Adipocyte (in vitro differentiated cells): ENCODE measurements at regions not wholly inside any gene's neighbourhood (a gene's known extent, or its start where the extent isn't known, plus 50 kb on each side); places are given as distances from the start of the nearest gene placed in this dataset.

Source experiments
- DNase-seq: peaks from one replicate; pipeline ENCODE4 v3.0.0-alpha.2; 2015; ENCODE audit warnings: low read depth
- H3K27me3 ChIP-seq: replicated peaks from 2 replicates; pipeline ENCODE4 v1.7.0; 2013; ENCODE audit warnings: mild to moderate bottlenecking, low read length, moderate library complexity; ENCODE audit not compliant: control insufficient read depth, insufficient read depth
- H3K36me3 ChIP-seq: 2 replicates; pipeline ENCODE4 v1.7.0; 2013; ENCODE audit warnings: low read length, mild to moderate bottlenecking, moderate library complexity; ENCODE audit not compliant: control insufficient read depth, insufficient read depth, severe bottlenecking
- H3K4me1 ChIP-seq: 2 replicates; pipeline ENCODE4 v1.7.0; 2013; ENCODE audit warnings: mild to moderate bottlenecking, low read length, moderate library complexity; ENCODE audit not compliant: control insufficient read depth, insufficient read depth
- H3K4me3 ChIP-seq: 2 replicates; pipeline ENCODE4 v1.7.0; 2013; ENCODE audit warnings: mild to moderate bottlenecking, low read length, moderate library complexity
- H3K9ac ChIP-seq: 2 replicates; pipeline ENCODE4 v1.7.0; 2013; ENCODE audit warnings: mild to moderate bottlenecking, low read length, moderate library complexity
- H3K9me3 ChIP-seq: 2 replicates; pipeline ENCODE4 v1.7.0; 2013; ENCODE audit warnings: mild to moderate bottlenecking, low read length, moderate library complexity; ENCODE audit not compliant: control insufficient read depth

GRCh38 chr10:7090529-7090928 lies 320.3 kb downstream of the SFMBT2 start:
- peaks cover 19% of the 10 kb centered on the region for H3K4me1 ChIP-seq
- no peak overlapping the region for H3K4me3 ChIP-seq
- DNase-seq, result no peak
- H3K9ac ChIP-seq, result no peak overlapping the region
- H3K27me3 ChIP-seq, result no peaks in the 10 kb centered on the region
- no peaks in the 10 kb centered on the region for H3K36me3 ChIP-seq
- no peaks in the 10 kb centered on the region for H3K9me3 ChIP-seq

DNA sequence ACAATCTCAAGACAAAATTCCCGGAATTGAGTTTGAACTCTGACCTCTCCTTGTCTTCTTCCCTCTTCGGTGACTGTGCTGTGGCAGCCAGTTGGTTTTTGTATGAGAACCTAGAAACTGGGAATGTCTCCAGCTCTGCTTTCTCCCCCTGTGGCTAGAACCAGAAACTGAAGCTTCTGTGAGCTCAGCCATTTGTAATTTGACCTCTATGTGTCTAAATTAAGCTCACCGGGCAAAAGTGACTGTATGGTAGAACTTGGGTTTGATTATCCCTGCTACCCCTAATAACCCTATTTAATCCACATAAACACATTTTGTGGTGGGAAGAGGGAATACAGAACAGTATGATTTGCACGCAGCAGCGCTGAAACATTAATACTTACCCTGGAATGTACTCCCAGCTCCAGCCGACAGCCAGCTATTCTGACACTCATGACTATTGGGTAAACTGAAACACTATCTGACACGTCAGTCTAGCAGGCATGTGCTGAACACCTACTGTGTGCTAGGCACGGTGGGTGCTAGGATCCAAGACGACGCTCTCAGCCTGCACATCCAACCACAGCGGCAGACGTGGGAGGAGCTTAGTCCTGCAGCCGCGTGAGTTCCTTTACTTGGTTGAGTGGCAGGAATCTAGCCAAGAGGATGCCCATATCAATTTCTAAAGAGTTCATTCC lies 324.8 kb downstream of the SFMBT2 start:
- peak; percentile 10 for DNase-seq
- Histone ChIP-seq H3K36me3 (no peaks in the 10 kb centered on the region), H3K4me1 (peaks cover 30% of the 10 kb centered on the region), H3K9me3 (no peaks in the 10 kb centered on the region), H3K9ac (no peak overlapping the region), H3K27me3 (peaks cover 1% of the 10 kb centered on the region), H3K4me3 (no peak overlapping the region)

GRCh38 chr10:7085147-7085912 lies 325.5 kb downstream of the SFMBT2 start:
- DNase-seq, result no peak
- Histone ChIP-seq H3K4me3 (no peak overlapping the region), H3K36me3 (no peaks in the 10 kb centered on the region), H3K9me3 (no peaks in the 10 kb centered on the region), H3K9ac (no peak overlapping the region), H3K4me1 (peaks cover 24% of the 10 kb centered on the region), H3K27me3 (peaks cover 8% of the 10 kb centered on the region)

- Histone ChIP-seq H3K27me3 (peaks cover 8% of the 10 kb centered on the region), H3K4me1 (peaks cover 21% of the 10 kb centered on the region), H3K9ac (no peak overlapping the region), H3K9me3 (no peaks in the 10 kb centered on the region), H3K36me3 (no peaks in the 10 kb centered on the region), H3K4me3 (no peak overlapping the region)
- no peak for DNase-seq
Observed at GRCh38 chr10:7084280-7085005, 326.4 kb downstream of the SFMBT2 start.

GRCh38 chr10:7082967-7083366 lies 327.9 kb downstream of the SFMBT2 start:
- H3K4me3 ChIP-seq, result no peak overlapping the region
- H3K36me3 ChIP-seq, result no peaks in the 10 kb centered on the region
- no peaks in the 10 kb centered on the region for H3K9me3 ChIP-seq
- peaks cover 8% of the 10 kb centered on the region for H3K27me3 ChIP-seq
- no peak for DNase-seq
- no peak overlapping the region for H3K9ac ChIP-seq
- peaks cover 21% of the 10 kb centered on the region for H3K4me1 ChIP-seq

GRCh38 chr10:7077880-7078279 lies 333.0 kb downstream of the SFMBT2 start:
- Histone ChIP-seq H3K9me3 (peaks cover 1% of the 10 kb centered on the region), H3K9ac (no peak overlapping the region), H3K27me3 (peaks cover 34% of the 10 kb centered on the region), H3K4me1 (peaks cover 4% of the 10 kb centered on the region), H3K36me3 (no peaks in the 10 kb centered on the region), H3K4me3 (no peak overlapping the region)
- DNase-seq, result no peak

DNA sequence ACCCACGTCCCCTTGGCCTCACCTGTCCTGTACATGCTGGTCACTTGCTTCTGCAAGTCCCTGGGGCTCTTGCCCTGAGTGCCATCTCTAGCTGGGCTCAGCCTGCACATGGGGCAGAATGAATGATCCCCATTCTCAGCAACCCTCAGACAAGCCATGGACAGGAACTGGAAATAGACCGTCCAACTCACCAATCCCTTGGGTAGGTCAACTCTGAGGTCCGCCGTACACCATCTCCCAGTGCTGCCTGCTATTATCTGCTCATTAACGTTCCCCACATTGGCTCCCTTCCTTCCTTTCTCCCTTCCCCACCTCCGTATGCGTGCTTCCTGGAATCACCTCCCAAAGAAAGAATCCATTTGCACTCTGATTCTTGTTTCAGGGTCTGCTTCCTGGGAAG lies 335.0 kb downstream of the SFMBT2 start:
- Histone ChIP-seq H3K27me3 (peaks cover 31% of the 10 kb centered on the region), H3K4me1 (no peaks in the 10 kb centered on the region), H3K9ac (no peak overlapping the region), H3K9me3 (peaks cover 9% of the 10 kb centered on the region), H3K36me3 (no peaks in the 10 kb centered on the region), H3K4me3 (no peak overlapping the region)
- DNase-seq, result no peak

- no peak overlapping the region for H3K4me3 ChIP-seq
- H3K36me3 ChIP-seq, result no peaks in the 10 kb centered on the region
- peaks cover 9% of the 10 kb centered on the region for H3K9me3 ChIP-seq
- H3K4me1 ChIP-seq, result no peaks in the 10 kb centered on the region
- no peak for DNase-seq
- peaks cover 26% of the 10 kb centered on the region for H3K27me3 ChIP-seq
- no peak overlapping the region for H3K9ac ChIP-seq
Observed at GRCh38 chr10:7075110-7075509, 335.7 kb downstream of the SFMBT2 start.

DNA sequence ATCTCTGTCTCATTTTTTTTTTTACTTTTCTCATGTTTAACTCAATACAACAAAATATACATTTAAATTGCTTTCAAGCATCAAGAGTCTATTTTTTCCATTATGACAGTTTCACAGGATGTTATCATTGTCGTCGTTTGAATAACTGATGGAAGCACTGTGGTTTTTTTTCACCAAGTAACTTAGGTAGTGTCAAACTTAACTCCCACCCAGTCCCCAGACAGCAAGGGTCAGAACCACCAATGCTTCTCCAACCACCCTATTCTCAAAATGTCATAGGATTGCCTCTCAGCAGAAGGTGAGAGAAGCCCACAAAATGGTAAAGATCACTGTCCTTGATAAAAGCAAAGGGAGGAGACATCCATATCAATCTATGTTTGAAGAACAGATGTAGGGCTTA lies 339.4 kb downstream of the SFMBT2 start:
- DNase-seq, result no peak
- H3K9me3 ChIP-seq, result peaks cover 9% of the 10 kb centered on the region
- H3K36me3 ChIP-seq, result no peaks in the 10 kb centered on the region
- H3K4me1 ChIP-seq, result no peaks in the 10 kb centered on the region
- no peak overlapping the region for H3K4me3 ChIP-seq
- H3K9ac ChIP-seq, result no peak overlapping the region
- H3K27me3 ChIP-seq, result peaks cover 26% of the 10 kb centered on the region

DNA sequence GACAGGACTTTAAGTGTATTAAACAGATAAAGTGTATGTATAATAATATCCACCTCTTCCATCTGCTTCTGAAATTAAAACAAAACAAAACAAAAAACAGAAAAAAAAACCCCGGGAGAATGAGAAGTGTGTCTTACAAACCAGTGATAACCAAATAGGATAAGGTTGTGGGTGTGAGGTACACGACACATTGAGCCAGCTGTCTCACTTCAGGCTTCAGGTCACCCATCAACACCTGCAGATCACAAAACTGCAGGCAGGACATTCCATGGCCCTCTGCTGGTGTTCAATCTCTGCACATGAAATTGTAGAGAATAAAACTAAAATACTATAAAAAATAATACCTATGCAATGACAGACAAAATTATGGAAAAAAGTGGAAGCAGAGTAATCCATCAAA lies 339.9 kb downstream of the SFMBT2 start:
- no peaks in the 10 kb centered on the region for H3K36me3 ChIP-seq
- no peaks in the 10 kb centered on the region for H3K4me1 ChIP-seq

DNA sequence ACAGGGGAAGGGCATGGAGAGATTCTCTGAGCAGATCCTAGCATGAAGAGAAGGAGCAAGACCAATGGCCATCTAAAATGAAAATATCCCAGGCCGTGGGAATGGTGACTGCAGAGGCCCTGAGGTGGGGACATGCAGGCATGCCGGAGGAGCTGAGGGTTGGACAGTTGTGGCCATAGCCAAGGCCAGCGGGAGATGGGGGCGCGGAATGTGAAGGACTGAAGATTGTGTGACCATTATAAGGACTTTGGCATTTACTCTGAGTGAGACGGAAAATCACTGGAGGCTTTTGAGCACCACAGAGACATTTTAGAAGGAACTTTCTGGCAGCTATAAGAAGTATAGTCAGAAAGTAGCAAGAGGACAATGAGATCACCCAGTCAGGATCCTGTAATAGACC lies 341.1 kb downstream of the SFMBT2 start:
- Histone ChIP-seq H3K9ac (no peak overlapping the region), H3K4me3 (no peak overlapping the region), H3K27me3 (peaks cover 13% of the 10 kb centered on the region), H3K9me3 (peaks cover 9% of the 10 kb centered on the region), H3K36me3 (no peaks in the 10 kb centered on the region), H3K4me1 (no peaks in the 10 kb centered on the region)
- no peak for DNase-seq

More for the DNA sequence above, 339.9 kb downstream of the SFMBT2 start:
- no peak overlapping the region for H3K4me3 ChIP-seq
- H3K9ac ChIP-seq, result no peak overlapping the region
- peaks cover 9% of the 10 kb centered on the region for H3K9me3 ChIP-seq
- no peak for DNase-seq
- peaks cover 22% of the 10 kb centered on the region for H3K27me3 ChIP-seq
